ENCODE measurements at regions not wholly inside any gene's neighbourhood (a gene's known extent, or its start where the extent isn't known, plus 50 kb on each side); places are given as distances from the start of the nearest gene placed in this dataset.

DNA sequence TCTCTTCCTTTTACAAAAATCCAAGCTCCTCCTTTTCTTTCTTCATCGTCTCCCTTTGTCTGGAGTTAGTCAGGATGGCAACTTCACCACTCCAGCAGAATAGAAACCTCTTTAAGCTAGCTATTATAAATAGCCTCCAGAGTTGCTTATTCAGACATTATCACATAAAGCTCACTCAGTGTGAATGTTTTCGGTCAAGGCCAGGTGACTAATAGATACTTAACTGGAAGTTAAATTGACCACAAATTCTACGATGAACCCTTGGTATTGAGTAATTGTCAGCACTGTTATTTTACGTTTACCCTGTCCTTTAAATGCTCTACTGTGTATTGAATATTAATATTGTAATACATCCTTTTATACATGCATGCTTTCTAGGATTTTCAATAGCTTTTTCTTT is 340.4 kb downstream of the OTUD1 start:
- ATAC-seq (no peak), FAIRE-seq (no peak), DNase-seq (ENCODE audit: low read depth, low spot score) (no peak)
- TF ChIP-seq RUNX3 (IDR thresholded peaks at IDR 0.05; ENCODE audit: low read length) = no peak
- no peak for TF ChIP-seq ZNF622 (IDR thresholded peaks at IDR 0.05)
- TF ChIP-seq SMARCA5 (IDR thresholded peaks at IDR 0.05) = no peak
- no peak for TF ChIP-seq SUPT20H (IDR thresholded peaks at IDR 0.05; ENCODE audit: borderline replicate concordance, control insufficient read depth, low read depth, low read length)
- no peak for TF ChIP-seq RBBP5 (conservative IDR thresholded peaks at IDR 0.05)
- no peak for TF ChIP-seq POLR2AphosphoS2 (IDR thresholded peaks at IDR 0.05; ENCODE audit: low read depth, low read length)
- no peak for TF ChIP-seq IKZF1 (conservative IDR thresholded peaks at IDR 0.05)
- no peak for TF ChIP-seq BRCA1 (IDR thresholded peaks at IDR 0.05; ENCODE audit: low read depth, low read length)
- TF ChIP-seq, protein P1, sequence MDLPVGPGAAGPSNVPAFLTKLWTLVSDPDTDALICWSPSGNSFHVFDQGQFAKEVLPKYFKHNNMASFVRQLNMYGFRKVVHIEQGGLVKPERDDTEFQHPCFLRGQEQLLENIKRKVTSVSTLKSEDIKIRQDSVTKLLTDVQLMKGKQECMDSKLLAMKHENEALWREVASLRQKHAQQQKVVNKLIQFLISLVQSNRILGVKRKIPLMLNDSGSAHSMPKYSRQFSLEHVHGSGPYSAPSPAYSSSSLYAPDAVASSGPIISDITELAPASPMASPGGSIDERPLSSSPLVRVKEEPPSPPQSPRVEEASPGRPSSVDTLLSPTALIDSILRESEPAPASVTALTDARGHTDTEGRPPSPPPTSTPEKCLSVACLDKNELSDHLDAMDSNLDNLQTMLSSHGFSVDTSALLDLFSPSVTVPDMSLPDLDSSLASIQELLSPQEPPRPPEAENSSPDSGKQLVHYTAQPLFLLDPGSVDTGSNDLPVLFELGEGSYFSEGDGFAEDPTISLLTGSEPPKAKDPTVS (IDR thresholded peaks at IDR 0.05; ENCODE audit: low read depth, low read length) = no peak
- no peak for TF ChIP-seq TCF7 (IDR thresholded peaks at IDR 0.05; ENCODE audit: borderline replicate concordance)
- TF ChIP-seq, protein P2, sequence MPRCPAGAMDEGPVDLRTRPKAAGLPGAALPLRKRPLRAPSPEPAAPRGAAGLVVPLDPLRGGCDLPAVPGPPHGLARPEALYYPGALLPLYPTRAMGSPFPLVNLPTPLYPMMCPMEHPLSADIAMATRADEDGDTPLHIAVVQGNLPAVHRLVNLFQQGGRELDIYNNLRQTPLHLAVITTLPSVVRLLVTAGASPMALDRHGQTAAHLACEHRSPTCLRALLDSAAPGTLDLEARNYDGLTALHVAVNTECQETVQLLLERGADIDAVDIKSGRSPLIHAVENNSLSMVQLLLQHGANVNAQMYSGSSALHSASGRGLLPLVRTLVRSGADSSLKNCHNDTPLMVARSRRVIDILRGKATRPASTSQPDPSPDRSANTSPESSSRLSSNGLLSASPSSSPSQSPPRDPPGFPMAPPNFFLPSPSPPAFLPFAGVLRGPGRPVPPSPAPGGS (IDR thresholded peaks at IDR 0.05; ENCODE audit: borderline replicate concordance, insufficient read depth, low read depth, low read length, poor library complexity, severe bottlenecking) = no peak
- TF ChIP-seq KLF5 (IDR thresholded peaks at IDR 0.05; ENCODE audit: partially characterized antibody) = no peak
- no peak for TF ChIP-seq CHD4 (IDR thresholded peaks at IDR 0.05)
- no peak for TF ChIP-seq CREB1 (IDR thresholded peaks at IDR 0.05; ENCODE audit: low read depth)
- no peak for TF ChIP-seq CEBPB (IDR thresholded peaks at IDR 0.05; ENCODE audit: borderline replicate concordance in 1 of 2, low read depth in 2 of 2, low read length in 2 of 2)
- no peak overlapping the region for H2AFZ ChIP-seq (ENCODE audit: control insufficient read depth, low read depth, low read length)
- 30% methylated on average over 4 of the region's 4 CpGs for WGBS (ENCODE audit: insufficient coverage, insufficient replicate concordance, low lambda C conversion rate, missing lambda C conversion rate)
- no peaks in the 10 kb centered on the region for H4K20me1 ChIP-seq (ENCODE audit: control insufficient read depth, insufficient read depth)
- no peaks in the 10 kb centered on the region for H3K27me3 ChIP-seq (replicated peaks in 1 of 2; ENCODE audit: control insufficient read depth in 2 of 2, insufficient read depth in 2 of 2, low read length in 1 of 2)
- RAD21 ChIA-PET (ENCODE audit: unreplicated experiment) = no interaction called here
- H3K4me2 ChIP-seq (ENCODE audit: control insufficient read depth, insufficient read depth) = no peak overlapping the region
- CTCF ChIA-PET = interaction anchor here (1.4 kb wide), 1 partner anchor 9 kb away, joined by 4 read pairs; no protein-coding TSS in a partner anchor
- H3K36me3 ChIP-seq (ENCODE audit: control insufficient read depth in 2 of 2, insufficient read depth in 2 of 2, low read length in 1 of 2) = no peaks in the 10 kb centered on the region
- no peak overlapping the region for H3K4me3 ChIP-seq
- BruUV-seq (replicated peaks) = no TSS peak
- SMC1A ChIA-PET (ENCODE audit: uncharacterized antibody, unreplicated experiment) = no interaction called here
- no peak overlapping the region for H3K27ac ChIP-seq (ENCODE audit: control insufficient read depth, insufficient read depth)
- H3K9ac ChIP-seq (ENCODE audit: control insufficient read depth, insufficient read depth, low read length) = no peak overlapping the region
- intact Hi-C loops (cut with micrococcal nuclease; ENCODE audit: unreplicated experiment) = no loop called here
- H3K4me1 ChIP-seq (ENCODE audit: control insufficient read depth, insufficient read depth, low read length) = no peaks in the 10 kb centered on the region
- POLR2A ChIA-PET = no interaction called here
- no peaks in the 10 kb centered on the region for H3K79me2 ChIP-seq (ENCODE audit: control insufficient read depth, insufficient read depth, low read length)
- H3K9me3 ChIP-seq (replicated peaks; ENCODE audit: control insufficient read depth, insufficient read depth, low read length) = no peaks in the 10 kb centered on the region
- in situ Hi-C loops (cut with MboI) = no loop called here

All from GM12878 (cell line).